ENCODE measurements at regions not wholly inside any gene's neighbourhood (a gene's known extent, or its start where the extent isn't known, plus 50 kb on each side); places are given as distances from the start of the nearest gene placed in this dataset.
A peak's percentile ranks its signal among the peaks of the same experiment; 100 is the strongest.

DNA sequence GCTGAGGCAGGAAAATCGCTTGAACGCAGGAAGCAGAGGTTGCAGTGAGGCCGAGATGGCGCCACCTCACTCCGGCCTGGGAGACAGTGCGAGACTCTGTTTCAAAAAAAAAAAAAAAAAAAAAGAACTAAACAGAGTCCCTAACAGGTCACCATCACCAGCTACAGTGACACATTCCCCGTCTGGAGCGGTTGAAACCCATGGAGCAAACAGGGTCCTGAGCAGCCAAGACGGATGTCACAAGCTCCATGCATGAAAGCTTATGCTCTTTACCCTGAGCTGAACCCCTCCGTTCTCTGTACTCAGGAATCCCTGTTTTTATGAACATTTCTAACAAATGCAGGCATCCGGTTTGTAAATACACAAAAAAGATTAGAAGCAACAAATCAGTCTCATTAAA lies 55.9 kb upstream of the LAPTM4A start:
- no peak for DNase-seq

DNA sequence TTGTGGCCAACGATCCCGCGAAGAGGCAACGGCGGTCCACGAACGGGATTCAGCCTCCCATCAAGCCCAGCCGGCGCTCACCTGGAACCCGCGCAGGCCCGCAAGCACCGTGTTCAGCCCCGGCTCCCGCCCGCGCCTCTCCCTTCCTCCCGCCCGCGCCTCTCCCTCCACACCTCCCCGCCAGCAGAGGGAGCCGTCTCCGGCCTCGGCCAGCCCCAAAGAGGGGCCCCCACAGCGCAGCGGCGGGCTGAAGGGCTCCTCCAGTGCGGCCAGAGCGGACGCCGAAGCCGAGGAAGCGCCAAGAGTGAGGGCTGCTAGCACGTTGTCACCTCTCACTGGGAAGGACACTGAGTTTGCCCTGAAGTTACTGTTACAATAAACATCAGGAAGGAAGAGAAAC lies 55.3 kb upstream of the LAPTM4A start:
- H3K27me3 ChIP-seq = peaks cover 0 to 10% (median 0%) of the 10 kb centered on the region in 4 donors
- H3K27ac ChIP-seq = peak overlapping the region in 3 of 4 donors; percentile 23 to 55 (median 51)
- no peak for DNase-seq
- peak overlapping the region in 3 of 4 donors; percentile 18 to 53 (median 31) for H3K4me3 ChIP-seq
- TF ChIP-seq POLR2A (IDR thresholded peaks at IDR 0.05) (no peak), CTCF (IDR thresholded peaks at IDR 0.05) (peak in 5 of 6 experiments; percentile 51 to 82 (median 64))
- intact Hi-C loops (cut with DNase I) = no loop called here
- peaks cover 9 to 69% (median 11%) of the 10 kb centered on the region in 3 donors for H3K4me1 ChIP-seq
- H3K9me3 ChIP-seq = peaks cover 0 to 9% (median 0%) of the 10 kb centered on the region in 3 donors
- WGBS, 2 donors = 10 to 52% methylated on average over 12 to 17 of the region's 34 CpGs
- no peaks in the 10 kb centered on the region for H3K36me3 ChIP-seq

More for the DNA sequence above, 55.9 kb upstream of the LAPTM4A start:
- TF ChIP-seq POLR2A (IDR thresholded peaks at IDR 0.05) = no peak
- no peak for TF ChIP-seq CTCF (IDR thresholded peaks at IDR 0.05)
- Histone ChIP-seq H3K4me3 (no peak overlapping the region), H3K36me3 (no peaks in the 10 kb centered on the region), H3K4me1 (peaks cover 9 to 76% (median 11%) of the 10 kb centered on the region in 3 donors), H3K27ac (peak overlapping the region in 3 of 4 donors; percentile 23 to 55 (median 51)), H3K27me3 (peaks cover 0 to 10% (median 0%) of the 10 kb centered on the region in 4 donors), H3K9me3 (peaks cover 0 to 3% (median 0%) of the 10 kb centered on the region in 3 donors)
- 80 to 89% methylated on average over 8 to 11 of the region's 11 CpGs for WGBS, 2 donors
- intact Hi-C loops (cut with DNase I) = no loop called here

DNA sequence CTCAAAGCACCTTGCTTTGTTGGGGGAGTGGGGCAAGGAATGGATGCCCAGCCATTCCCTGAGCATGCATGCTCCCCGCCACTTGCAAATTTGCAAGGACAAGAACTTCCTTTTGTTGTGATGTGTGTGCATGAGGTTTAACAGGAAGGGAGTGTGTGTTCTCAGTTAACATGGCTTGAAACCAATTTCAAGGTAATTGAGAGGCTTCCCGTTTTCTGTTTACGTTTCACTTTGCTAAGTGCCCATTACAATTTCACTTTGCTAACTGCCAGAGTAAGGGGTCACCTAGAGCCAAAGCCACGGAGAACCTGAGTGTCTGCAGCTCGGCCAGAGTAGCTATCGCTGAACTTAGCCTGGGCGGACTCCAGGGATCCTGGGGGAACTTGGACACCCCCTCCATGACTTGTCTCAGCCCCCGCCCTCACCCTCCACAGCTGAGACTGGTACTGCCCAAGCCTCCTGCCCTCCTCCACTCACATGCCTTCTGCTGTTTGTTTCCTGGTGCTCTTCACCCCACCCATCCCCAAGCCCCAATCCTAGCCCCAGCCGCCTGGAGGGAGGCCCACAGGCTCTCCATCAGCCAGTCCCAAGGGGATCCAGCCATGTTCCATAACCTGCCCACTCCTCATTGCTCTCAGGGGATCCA lies 53.6 kb upstream of the LAPTM4A start:
- 49 to 79% methylated on average over 4 to 9 of the region's 9 CpGs for WGBS, 2 donors
- peaks cover 0 to 12% (median 0%) of the 10 kb centered on the region in 3 donors for H3K9me3 ChIP-seq
- peaks cover 0 to 10% (median 0%) of the 10 kb centered on the region in 4 donors for H3K27me3 ChIP-seq
- no peak overlapping the region for H3K4me3 ChIP-seq
- intact Hi-C loops (cut with DNase I) = no loop called here
- peak overlapping the region in 1 of 4 donors; percentile 13 for H3K27ac ChIP-seq
- no peaks in the 10 kb centered on the region for H3K36me3 ChIP-seq
- TF ChIP-seq CTCF (IDR thresholded peaks at IDR 0.05) (no peak), POLR2A (IDR thresholded peaks at IDR 0.05) (no peak)
- H3K4me1 ChIP-seq = peaks cover 0 to 52% (median 11%) of the 10 kb centered on the region in 3 donors
- no peak for DNase-seq

GRCh38 chr2:20103530-20103929 lies 52.1 kb upstream of the LAPTM4A start:
- no peak overlapping the region for H3K4me3 ChIP-seq
- TF ChIP-seq POLR2A (IDR thresholded peaks at IDR 0.05) (no peak), CTCF (IDR thresholded peaks at IDR 0.05) (peak in 3 of 6 experiments; percentile 47 to 69 (median 49))
- peaks cover 0 to 12% (median 0%) of the 10 kb centered on the region in 3 donors for H3K9me3 ChIP-seq
- intact Hi-C loops (cut with DNase I) = no loop called here
- DNase-seq = no peak
- WGBS, 2 donors = 40% methylated on average over 2 of the region's 2 CpGs
- H3K27ac ChIP-seq = no peak overlapping the region
- H3K36me3 ChIP-seq = no peaks in the 10 kb centered on the region
- H3K27me3 ChIP-seq = peaks cover 0 to 10% (median 0%) of the 10 kb centered on the region in 4 donors
- H3K4me1 ChIP-seq = peaks cover 0 to 42% (median 3%) of the 10 kb centered on the region in 3 donors
